ENCODE measurements at regions not wholly inside any gene's neighbourhood (a gene's known extent, or its start where the extent isn't known, plus 50 kb on each side); places are given as distances from the start of the nearest gene placed in this dataset.

- peak overlapping the region; percentile 77 for H3K27ac ChIP-seq
- TF ChIP-seq ZFX (IDR thresholded peaks at IDR 0.05): no peak
- no peak for TF ChIP-seq CTCF (conservative IDR thresholded peaks at IDR 0.05)
These were observed 63.1 kb upstream of the NDN start for GRCh38 chr15:23750179-23750578.

DNA sequence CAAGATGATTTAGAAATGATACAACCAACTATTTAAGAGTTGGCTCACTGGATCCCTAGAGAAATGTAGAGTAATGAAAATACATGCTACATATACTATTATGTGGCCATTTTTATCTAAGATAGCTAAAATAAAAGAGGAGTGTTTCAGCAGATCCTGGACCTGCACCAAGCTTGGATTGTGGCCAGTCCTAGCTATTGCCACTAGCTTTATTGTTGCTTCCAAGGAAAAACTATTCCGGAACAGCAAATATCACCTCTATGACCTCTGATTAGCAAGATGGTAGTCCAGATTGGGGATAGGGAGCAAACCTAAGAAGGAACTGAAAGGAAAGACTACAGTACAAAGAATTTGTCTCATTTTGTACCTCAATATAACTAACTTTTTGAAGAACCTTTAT lies 63.7 kb upstream of the NDN start:
- H3K27ac ChIP-seq: peak overlapping the region; percentile 77; the same call in 1 of the 2 replicates
- TF ChIP-seq CTCF (conservative IDR thresholded peaks at IDR 0.05) (no peak), ZFX (IDR thresholded peaks at IDR 0.05) (no peak)

DNA sequence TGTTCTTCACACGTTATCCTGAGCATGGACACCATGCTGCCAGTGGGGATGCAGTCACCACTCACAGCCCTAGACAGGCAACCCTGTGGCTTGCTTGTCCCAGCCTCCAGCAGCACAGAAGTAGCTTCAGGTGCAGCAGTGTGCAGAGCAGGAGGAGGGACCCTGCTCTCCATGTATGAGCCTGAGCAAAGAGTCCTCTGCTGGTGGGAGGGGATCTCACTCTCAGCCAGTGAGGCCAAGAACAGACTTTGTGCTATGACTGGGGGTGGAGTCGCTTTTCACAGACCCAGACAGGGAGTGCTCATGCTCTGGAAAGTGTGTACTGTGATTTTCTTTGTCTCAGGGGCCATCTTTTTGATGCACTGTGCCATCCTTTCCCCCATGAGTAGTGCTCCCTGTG lies 66.1 kb upstream of the NDN start:
- TF ChIP-seq ZFX (IDR thresholded peaks at IDR 0.05): no peak
- peak overlapping the region; percentile 9 for H3K27ac ChIP-seq

GRCh38 chr15:23758891-23759290 lies 71.8 kb upstream of the NDN start:
- no peak overlapping the region for H3K27ac ChIP-seq
- TF ChIP-seq ZFX (IDR thresholded peaks at IDR 0.05) (no peak), CTCF (conservative IDR thresholded peaks at IDR 0.05) (no peak)

GRCh38 chr15:23760024-23760423 lies 72.9 kb upstream of the NDN start:
- TF ChIP-seq ZFX (IDR thresholded peaks at IDR 0.05) (no peak), CTCF (conservative IDR thresholded peaks at IDR 0.05) (peak; percentile 28)
- H3K27ac ChIP-seq: no peak overlapping the region

DNA sequence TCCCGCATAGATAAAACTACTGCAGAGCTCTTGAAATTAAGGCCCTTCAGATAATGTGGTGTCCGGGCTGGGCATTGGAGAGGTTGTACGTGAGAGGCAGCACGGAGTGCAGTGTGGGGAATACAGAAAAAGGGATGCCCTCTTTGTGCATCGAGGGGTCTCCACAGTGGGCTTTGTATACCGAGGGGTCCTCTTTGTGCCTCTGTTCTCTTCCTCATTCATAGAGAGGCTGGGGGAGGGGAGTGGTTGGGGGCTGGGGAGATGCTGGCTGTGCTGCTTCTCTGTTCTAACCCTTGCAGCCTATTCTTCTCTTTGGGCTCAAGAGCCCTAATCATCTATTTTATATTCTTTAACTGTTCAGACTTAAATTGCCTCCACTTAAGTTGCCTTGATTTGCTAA lies 74.3 kb upstream of the NDN start:
- no peak overlapping the region for H3K27ac ChIP-seq
- no peak for TF ChIP-seq CTCF (conservative IDR thresholded peaks at IDR 0.05)
- no peak for TF ChIP-seq ZFX (IDR thresholded peaks at IDR 0.05)

- no peak overlapping the region for H3K27ac ChIP-seq
- no peak for TF ChIP-seq CTCF (conservative IDR thresholded peaks at IDR 0.05)
- no peak for TF ChIP-seq ZFX (IDR thresholded peaks at IDR 0.05)
These were observed 74.9 kb upstream of the NDN start for GRCh38 chr15:23762026-23762425.

DNA sequence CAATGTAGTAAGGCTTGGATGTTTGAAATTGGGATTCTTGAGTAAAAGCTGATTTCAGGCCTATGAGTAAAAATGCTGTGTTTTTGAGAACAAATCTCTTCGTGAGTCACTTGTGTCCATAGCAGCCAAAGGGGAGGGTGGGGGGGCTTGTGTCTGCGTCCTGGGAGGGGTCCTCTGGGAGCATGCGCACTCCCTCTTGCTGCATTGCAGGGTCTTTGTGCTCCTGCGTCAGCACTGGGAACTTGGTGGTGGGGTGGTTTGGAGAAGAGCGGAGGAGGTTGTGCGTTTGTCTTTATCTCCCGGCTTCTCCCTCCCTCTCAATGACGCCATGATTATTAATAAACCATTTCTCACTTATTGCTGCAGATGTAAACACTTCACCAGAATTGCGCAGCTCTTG lies 75.9 kb upstream of the NDN start:
- TF ChIP-seq CTCF (conservative IDR thresholded peaks at IDR 0.05): no peak
- H3K27ac ChIP-seq: no peak overlapping the region
